Cerebellar nuclear complex (tissue), 1 donor: ENCODE measurements at regions not wholly inside any gene's neighbourhood (a gene's known extent, or its start where the extent isn't known, plus 50 kb on each side); places are given as distances from the start of the nearest gene placed in this dataset.

Experiments used
- DNase-seq, 2 experiments: peaks; one replicate each; lab custom pipeline; 2025; lab: John Stamatoyannopoulos, UW

DNA sequence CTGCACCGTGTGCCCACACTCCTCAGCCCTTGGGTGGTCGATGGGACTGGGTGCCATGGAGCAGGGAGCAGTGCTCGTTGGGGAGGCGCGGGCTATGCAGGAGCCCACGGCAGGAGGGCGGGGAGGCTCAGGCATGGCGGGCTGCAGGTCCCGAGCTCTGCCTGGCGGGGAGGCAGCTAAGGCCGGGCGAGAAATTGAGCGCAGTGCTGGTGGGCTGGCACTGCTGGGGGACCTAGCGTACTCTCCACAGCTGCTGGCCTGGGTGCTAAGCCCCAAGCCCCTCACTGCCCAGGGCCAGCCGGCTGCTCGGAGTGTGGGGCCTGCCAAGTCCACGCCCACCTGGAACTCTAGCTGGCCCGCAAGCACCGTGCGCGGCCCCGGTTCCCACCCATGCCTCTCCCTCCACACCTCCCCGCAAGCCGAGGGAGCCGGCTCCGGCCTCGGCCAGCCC lies 55.9 kb upstream of the ECI2 start:
- DNase-seq: no peak

GRCh38 chr6:4189249-4189648 lies 53.9 kb upstream of the ECI2 start:
- no peak for DNase-seq

DNA sequence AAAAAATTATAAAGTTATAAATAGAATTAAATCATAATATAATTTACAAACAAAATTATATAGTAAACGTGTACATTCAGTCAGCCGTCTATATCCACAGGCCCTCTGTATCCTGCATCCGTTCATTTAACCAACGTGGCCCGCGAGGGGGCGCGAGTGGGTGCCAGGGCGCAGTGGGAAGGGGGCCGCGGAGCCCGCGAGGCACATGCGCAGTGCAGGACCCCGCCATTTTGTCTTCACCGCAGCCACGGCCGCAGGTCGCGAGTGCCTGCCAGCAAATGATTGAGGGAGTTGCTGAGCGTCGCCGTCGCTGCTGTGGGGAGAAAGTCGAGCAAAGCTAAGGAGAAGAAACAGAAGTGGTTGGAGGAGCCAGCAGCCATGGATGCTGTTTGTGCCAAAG lies 53.4 kb upstream of the ECI2 start:
- no peak for DNase-seq

- no peak for DNase-seq
Measured at GRCh38 chr6:4187480-4187879, 52.1 kb upstream of the ECI2 start.

- no peak for DNase-seq
Measured at GRCh38 chr6:4186385-4186784, 51.0 kb upstream of the ECI2 start.

- no peak for DNase-seq
Measured at GRCh38 chr6:4185846-4186245, 50.5 kb upstream of the ECI2 start.

GRCh38 chr6:4185419-4185818 lies 50.0 kb upstream of the ECI2 start:
- no peak for DNase-seq
